GM23338 (cell line): ENCODE measurements at regions not wholly inside any gene's neighbourhood (a gene's known extent, or its start where the extent isn't known, plus 50 kb on each side); places are given as distances from the start of the nearest gene placed in this dataset.

Source experiments
- ATAC-seq: fragments of 200-7000 bp; cut with Tn5 transposase; 3 replicates; pipeline ENCODE4 v1.9.1; 2020
- DNase-seq: peaks from one replicate; pipeline ENCODE4 v3.0.0-alpha.2; 2015; ENCODE audit warnings: low spot score
- H2AFZ ChIP-seq: fragments of 200-600 bp; sonication (generic); 2 replicates; pipeline ENCODE4 v1.8.0; 2016; ENCODE audit warnings: antibody characterized with exemption, mild to moderate bottlenecking, moderate library complexity
- H3F3A ChIP-seq: fragments of 200-600 bp; sonication (generic); replicated peaks from 2 replicates; pipeline ENCODE4 v1.8.0; 2017; ENCODE audit warnings: antibody characterized with exemption, mixed run types, low read depth
- H3K27ac ChIP-seq: fragments of 200-600 bp; sonication (generic); 2 replicates; pipeline ENCODE4 v1.6.1; 2016; ENCODE audit warnings: low read depth
- H3K27me3 ChIP-seq: fragments of 200-600 bp; sonication (generic); 2 replicates; pipeline ENCODE4 v1.8.0; 2016; ENCODE audit warnings: mild to moderate bottlenecking, mixed run types, moderate library complexity; ENCODE audit not compliant: insufficient read depth
- H3K36me3 ChIP-seq: fragments of 200-600 bp; sonication (generic); 2 replicates; pipeline ENCODE4 v1.8.0; 2016; ENCODE audit warnings: mild to moderate bottlenecking; ENCODE audit not compliant: insufficient read depth
- H3K4me1 ChIP-seq: fragments of 200-600 bp; sonication (generic); 2 replicates; pipeline ENCODE4 v1.8.0; 2016; ENCODE audit warnings: mild to moderate bottlenecking, moderate library complexity; ENCODE audit not compliant: insufficient read depth
- H3K4me2 ChIP-seq: fragments of 200-600 bp; sonication (generic); 2 replicates; pipeline ENCODE4 v1.7.1; 2017; ENCODE audit warnings: mixed run types
- H3K4me3 ChIP-seq: fragments of 200-600 bp; sonication (generic); 2 replicates; pipeline ENCODE4 v1.6.1; 2016; ENCODE audit warnings: mixed run types
- H3K79me2 ChIP-seq: fragments of 200-600 bp; sonication (generic); replicated peaks from 2 replicates; pipeline ENCODE4 v1.8.0; 2017; ENCODE audit warnings: mild to moderate bottlenecking; ENCODE audit not compliant: insufficient read depth
- H3K9me2 ChIP-seq: fragments of 200-600 bp; sonication (generic); 2 replicates; pipeline ENCODE4 v1.8.0; 2017; ENCODE audit not compliant: insufficient read depth
- H4K20me1 ChIP-seq: fragments of 200-600 bp; sonication (generic); replicated peaks from 2 replicates; pipeline ENCODE4 v1.8.0; 2017; ENCODE audit warnings: mild to moderate bottlenecking; ENCODE audit not compliant: insufficient read depth
- H3K27ac Mint-ChIP-seq: 2 replicates; pipeline ENCODE4 v1.8.0; 2020; ENCODE audit warnings: inconsistent platforms, mild to moderate bottlenecking, moderate library complexity, mixed read lengths
- H3K27me3 Mint-ChIP-seq: 3 replicates; pipeline ENCODE4 v1.8.0; 2022; ENCODE audit warnings: low read depth, mild to moderate bottlenecking, moderate library complexity, mixed read lengths, inconsistent platforms; ENCODE audit not compliant: insufficient read depth, poor library complexity
- H3K36me3 Mint-ChIP-seq: 3 replicates; pipeline ENCODE4 v1.8.0; 2021; ENCODE audit warnings: low read depth, mild to moderate bottlenecking, inconsistent platforms, moderate library complexity, mixed read lengths
- H3K4me1 Mint-ChIP-seq: 3 replicates; pipeline ENCODE4 v1.8.0; 2020; ENCODE audit warnings: mild to moderate bottlenecking, inconsistent platforms, mixed read lengths
- H3K4me3 Mint-ChIP-seq: 3 replicates; pipeline ENCODE4 v1.8.0; 2021; ENCODE audit warnings: moderate library complexity, mild to moderate bottlenecking, inconsistent platforms, mixed read lengths
- H3K9me3 Mint-ChIP-seq: 3 replicates; pipeline ENCODE4 v1.8.0; 2020; ENCODE audit warnings: moderate library complexity, mild to moderate bottlenecking, inconsistent platforms, mixed read lengths
- CREB1 ChIP-seq: fragments of 250-450 bp; sonication (Bioruptor Pico); IDR thresholded peaks from 2 replicates; pipeline ENCODE4 v1.5.0; 2020; ENCODE audit warnings: low read depth, mild to moderate bottlenecking, moderate library complexity
- ETS1 ChIP-seq: IDR thresholded peaks from 2 replicates; pipeline ENCODE4 v1.6.1; 2016; ENCODE audit warnings: antibody characterized with exemption
- EZH2 ChIP-seq: fragments of 200-600 bp; sonication (generic); IDR thresholded peaks from one replicate; pipeline ENCODE4 v1.8.0; 2017; ENCODE audit warnings: antibody characterized with exemption, mild to moderate bottlenecking, low read depth; ENCODE audit not compliant: unreplicated experiment
- EZH2phosphoT487 ChIP-seq: fragments of 200-600 bp; sonication (generic); IDR thresholded peaks from one replicate; pipeline ENCODE4 v1.8.1; 2018; ENCODE audit warnings: antibody characterized with exemption; ENCODE audit not compliant: unreplicated experiment
- JUNB ChIP-seq: IDR thresholded peaks from one replicate; pipeline ENCODE4 v1.6.1; 2016; ENCODE audit warnings: antibody characterized with exemption; ENCODE audit not compliant: unreplicated experiment
- NANOG ChIP-seq: IDR thresholded peaks from 2 replicates; pipeline ENCODE4 v1.6.1; 2016; ENCODE audit warnings: antibody characterized with exemption, borderline replicate concordance
- POLR2AphosphoS5 ChIP-seq: IDR thresholded peaks from 2 replicates; pipeline ENCODE4 v1.6.1; 2016; ENCODE audit warnings: antibody characterized with exemption, low read depth
- STAT1 ChIP-seq: IDR thresholded peaks from one replicate; pipeline ENCODE4 v1.6.1; 2016; ENCODE audit warnings: antibody characterized with exemption; ENCODE audit not compliant: unreplicated experiment
- ZNF114 ChIP-seq: fragments of 250-450 bp; sonication (Bioruptor Pico); IDR thresholded peaks from 2 replicates; pipeline ENCODE4 v1.5.0; 2020; ENCODE audit warnings: mild to moderate bottlenecking, moderate library complexity
- ZNF331 ChIP-seq: fragments of 250-450 bp; sonication (Bioruptor Pico); IDR thresholded peaks from 2 replicates; pipeline ENCODE4 v1.5.0; 2020; ENCODE audit warnings: low read depth, mild to moderate bottlenecking, moderate library complexity
- ZNF462 ChIP-seq: fragments of 250-450 bp; sonication (Bioruptor Pico); IDR thresholded peaks from 2 replicates; pipeline ENCODE4 v1.5.0; 2020; ENCODE audit warnings: mild to moderate bottlenecking, moderate library complexity

- no peak overlapping the region for H3K27ac ChIP-seq
- no peak overlapping the region for H2AFZ ChIP-seq
- DNase-seq (no peak), ATAC-seq (no peak)
- Mint-ChIP-seq H3K36me3 (peaks cover 31% of the 10 kb centered on the region; the same call in 2 of the 3 replicates), H3K9me3 (peaks cover 92% of the 10 kb centered on the region), H3K4me1 (no peaks in the 10 kb centered on the region), H3K27me3 (peaks cover 3% of the 10 kb centered on the region), H3K27ac (no peak overlapping the region), H3K4me3 (no peak overlapping the region)
- no peaks in the 10 kb centered on the region for H3F3A ChIP-seq
- no peaks in the 10 kb centered on the region for H3K4me1 ChIP-seq
- H4K20me1 ChIP-seq: no peaks in the 10 kb centered on the region
- H3K27me3 ChIP-seq: no peaks in the 10 kb centered on the region
- TF ChIP-seq STAT1 (no peak), ETS1 (no peak), ZNF114 (CRISPR knock-in tag) (no peak), EZH2phosphoT487 (no peak), CREB1 (CRISPR knock-in tag) (no peak), ZNF331 (CRISPR knock-in tag) (no peak), JUNB (no peak), NANOG (no peak)
- H3K9me2 ChIP-seq: no peaks in the 10 kb centered on the region
- no peak overlapping the region for H3K4me2 ChIP-seq
- no peaks in the 10 kb centered on the region for H3K79me2 ChIP-seq
- no peak overlapping the region for H3K4me3 ChIP-seq
- no peaks in the 10 kb centered on the region; the same call in 1 of the 2 replicates for H3K36me3 ChIP-seq
Measured at GRCh38 chr18:78427081-78427480, 552.5 kb upstream of the SALL3 start.

GRCh38 chr18:78429127-78430108, 550.2 kb upstream of the SALL3 start:
- Mint-ChIP-seq H3K27me3 (peaks cover 3% of the 10 kb centered on the region), H3K36me3 (peaks cover 38% of the 10 kb centered on the region), H3K4me1 (no peaks in the 10 kb centered on the region), H3K4me3 (no peak overlapping the region), H3K9me3 (peaks cover 93% of the 10 kb centered on the region), H3K27ac (no peak overlapping the region)
- Histone ChIP-seq H3K27me3 (no peaks in the 10 kb centered on the region), H2AFZ (no peak overlapping the region), H3F3A (no peaks in the 10 kb centered on the region), H3K4me1 (no peaks in the 10 kb centered on the region), H3K79me2 (no peaks in the 10 kb centered on the region), H3K4me2 (no peak overlapping the region), H4K20me1 (no peaks in the 10 kb centered on the region), H3K9me2 (no peaks in the 10 kb centered on the region), H3K27ac (no peak overlapping the region), H3K4me3 (no peak overlapping the region), H3K36me3 (no peaks in the 10 kb centered on the region; the same call in 1 of the 2 replicates)
- no peak for ATAC-seq
- DNase-seq: no peak
- TF ChIP-seq STAT1 (no peak), JUNB (no peak), EZH2phosphoT487 (no peak), ETS1 (no peak), ZNF114 (CRISPR knock-in tag) (no peak), POLR2AphosphoS5 (no peak), ZNF331 (CRISPR knock-in tag) (no peak), EZH2 (no peak), NANOG (no peak), ZNF462 (CRISPR knock-in tag) (no peak)
